Stimulated activated CD8-positive, alpha-beta memory T cell treated with anti-CD3 and anti-CD28 coated beads, Interleukin-2, amount 100 ng/mL, for 48 hours (primary cell): ENCODE measurements at regions not wholly inside any gene's neighbourhood (a gene's known extent, or its start where the extent isn't known, plus 50 kb on each side); places are given as distances from the start of the nearest gene placed in this dataset.

Source experiments
- DNase-seq, 2 donors: peaks; one replicate each; pipeline ENCODE4 v3.0.0-alpha.2; 2020; ENCODE audit warnings: low read depth in 2 of 2

DNA sequence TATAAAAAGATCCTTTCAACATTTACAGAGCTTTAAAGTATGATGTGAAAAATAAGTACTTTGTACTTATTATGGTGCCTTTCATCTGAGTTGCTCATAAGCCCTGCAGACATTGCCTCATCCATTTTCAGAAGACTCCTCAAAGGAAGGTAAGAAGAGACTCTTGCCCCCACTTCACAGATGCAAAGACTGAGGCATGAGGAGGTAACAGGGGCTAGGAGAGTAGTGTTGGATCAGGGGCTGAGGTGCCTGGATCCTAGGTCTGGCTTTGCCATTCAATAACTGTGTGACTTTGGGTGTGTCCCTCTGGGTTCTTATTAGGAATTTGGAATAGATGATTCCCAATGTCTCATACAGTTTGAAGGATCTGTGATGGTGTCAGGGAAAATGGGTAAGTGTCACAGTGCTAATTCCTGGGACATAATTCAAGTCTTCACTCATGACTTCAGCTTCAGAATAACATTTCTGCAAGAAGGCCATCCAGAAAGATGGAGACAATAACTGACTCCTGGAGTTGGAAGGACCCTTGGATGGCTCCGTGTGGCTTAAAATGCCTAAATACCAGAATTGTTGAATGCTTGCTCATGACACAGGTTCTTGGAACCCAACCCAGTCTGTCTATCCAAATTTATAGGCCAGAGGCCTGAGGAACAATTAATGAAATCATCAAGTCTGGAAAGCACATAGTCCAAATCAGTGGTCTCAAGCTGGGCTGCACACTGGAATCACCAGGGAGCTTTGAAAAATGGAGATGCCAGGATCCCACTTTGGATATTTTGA lies 93.1 kb upstream of the RUNX1 start:
- DNase-seq, result no peak

DNA sequence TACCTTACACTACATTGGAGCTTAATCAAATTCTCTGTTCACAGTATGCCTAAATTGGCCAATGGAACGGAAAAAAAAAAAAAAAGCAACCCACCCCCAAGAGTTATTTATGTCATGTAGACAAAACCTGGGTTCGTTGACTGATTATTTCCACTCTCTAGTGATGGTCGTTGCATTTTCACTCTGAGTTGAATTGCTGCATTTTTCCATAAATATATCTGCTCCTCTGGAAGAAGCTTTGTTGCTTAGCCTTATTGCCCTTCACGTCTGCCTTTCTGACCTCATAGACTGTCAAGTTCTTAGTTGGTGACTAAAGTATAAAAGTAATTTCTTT lies 90.2 kb upstream of the RUNX1 start:
- no peak for DNase-seq

DNA sequence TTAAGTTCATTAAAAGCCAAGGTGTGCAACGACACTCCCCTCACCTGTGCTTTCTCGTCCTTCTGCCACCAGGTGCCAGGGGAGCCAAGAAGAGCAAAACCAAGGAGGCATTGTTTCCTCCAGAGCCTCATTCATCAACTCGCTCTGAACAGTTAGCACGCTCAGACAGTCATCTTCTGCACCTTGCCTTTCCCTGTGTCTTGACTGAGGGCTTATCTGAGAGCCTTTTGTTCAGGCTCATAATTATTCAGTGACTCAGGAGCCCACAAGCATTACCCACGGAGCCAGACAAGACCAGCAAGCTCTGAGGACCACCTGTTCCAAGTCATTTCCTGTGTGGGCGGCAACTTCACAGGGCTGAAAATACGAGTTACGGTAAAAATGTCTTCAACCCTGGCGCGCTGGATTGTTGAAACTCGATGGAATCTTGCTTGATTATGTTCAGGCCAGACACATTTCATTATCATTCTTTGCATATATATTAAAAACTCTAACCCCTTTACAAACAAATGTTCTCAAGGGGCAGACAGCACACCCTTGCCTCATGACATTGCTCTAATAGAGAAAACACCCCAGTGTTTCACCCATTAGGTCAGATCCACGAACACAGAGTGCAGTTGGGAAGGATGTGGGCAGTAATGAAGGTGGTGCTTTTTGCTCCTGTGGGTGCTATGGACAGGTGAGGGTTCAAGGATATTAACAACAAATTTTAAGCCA lies 89.7 kb upstream of the RUNX1 start:
- DNase-seq, result peak; percentile 54

DNA sequence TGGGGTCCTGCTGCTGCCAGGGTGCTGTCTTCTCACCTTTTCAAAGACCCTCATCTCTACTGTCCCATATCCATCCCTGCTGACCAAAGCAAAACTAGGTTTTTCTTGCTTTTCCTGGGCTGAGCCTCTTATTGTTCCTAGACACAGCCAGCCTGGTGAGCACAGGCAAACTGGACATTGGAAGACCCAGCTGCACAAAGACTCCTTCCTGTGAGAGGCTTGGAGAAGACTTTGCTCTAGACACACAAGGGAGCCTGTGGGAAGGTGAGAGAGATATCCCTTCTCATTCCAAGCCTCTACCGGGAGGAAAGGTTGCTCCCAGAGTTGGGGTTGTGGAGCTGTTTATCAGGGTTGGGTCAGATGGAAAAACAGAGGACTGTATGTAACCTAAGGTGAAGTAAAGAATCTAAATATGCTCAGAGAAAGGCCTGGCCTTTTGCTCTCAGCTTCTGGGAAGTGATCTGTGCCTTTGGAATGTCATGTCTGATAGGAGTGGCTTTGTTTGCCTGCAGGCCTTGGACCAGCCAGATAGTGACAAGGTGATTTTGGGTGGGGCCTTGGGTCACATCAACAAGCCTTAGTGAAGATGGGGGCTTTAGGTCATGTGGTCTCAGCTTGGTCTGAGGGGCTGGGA lies 87.6 kb upstream of the RUNX1 start:
- no peak for DNase-seq

DNA sequence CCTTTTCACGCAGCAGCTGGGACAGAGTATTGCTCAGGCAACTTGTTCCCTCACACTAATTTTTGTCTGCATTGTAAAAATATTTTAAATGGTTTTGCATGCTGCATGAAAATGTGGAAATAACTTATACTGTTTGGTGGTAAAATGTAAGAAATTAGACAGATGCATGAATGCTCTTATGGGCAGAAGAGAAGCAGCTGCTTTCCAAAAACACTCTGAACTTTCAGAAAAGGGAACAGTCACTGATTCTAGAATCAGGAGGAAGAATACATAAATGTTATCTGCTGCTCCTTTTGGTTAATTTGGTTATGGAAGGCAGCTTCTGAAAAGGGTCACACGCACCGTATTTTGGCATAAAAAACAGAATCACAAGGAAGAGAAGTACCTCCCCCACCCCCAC lies 87.0 kb upstream of the RUNX1 start:
- no peak for DNase-seq

DNA sequence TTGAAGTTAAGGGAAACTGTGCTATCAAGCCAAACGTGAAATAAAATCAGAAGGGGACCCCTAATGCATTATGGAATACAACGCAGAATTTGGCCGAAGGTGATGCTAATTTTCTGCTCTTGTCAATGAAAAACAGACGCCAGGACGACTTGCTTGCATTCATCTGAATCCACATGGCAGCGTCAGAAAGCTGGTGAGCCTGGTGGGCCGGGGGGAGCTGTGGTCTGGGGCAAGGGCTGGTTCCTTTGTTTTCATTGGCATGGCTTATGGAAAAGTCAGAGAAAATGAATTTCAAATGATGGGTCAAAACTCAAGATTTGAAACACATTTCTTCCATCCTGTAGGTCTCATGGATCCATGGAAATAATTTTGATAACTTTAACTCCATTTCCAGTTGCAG lies 86.4 kb upstream of the RUNX1 start:
- DNase-seq, result no peak

DNA sequence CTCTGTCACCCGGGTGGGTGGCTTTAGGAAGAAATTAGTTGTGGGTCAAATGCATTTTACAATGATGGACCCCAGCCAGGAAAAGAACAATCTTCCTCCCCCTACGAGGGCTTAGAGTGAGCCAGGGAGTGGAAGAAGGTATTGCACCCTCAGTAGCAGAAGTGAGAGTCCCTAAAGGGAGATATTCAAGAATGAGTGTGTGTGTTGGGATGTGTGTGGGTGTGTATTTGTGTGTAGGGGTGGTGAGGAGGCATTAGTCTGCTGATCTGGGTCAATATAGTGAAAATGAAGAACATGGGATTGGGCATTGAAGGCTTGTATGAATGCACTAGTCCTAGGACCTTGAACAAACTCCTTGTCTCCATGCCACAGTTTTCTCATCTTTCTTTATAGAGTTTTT lies 85.2 kb upstream of the RUNX1 start:
- no peak for DNase-seq

DNA sequence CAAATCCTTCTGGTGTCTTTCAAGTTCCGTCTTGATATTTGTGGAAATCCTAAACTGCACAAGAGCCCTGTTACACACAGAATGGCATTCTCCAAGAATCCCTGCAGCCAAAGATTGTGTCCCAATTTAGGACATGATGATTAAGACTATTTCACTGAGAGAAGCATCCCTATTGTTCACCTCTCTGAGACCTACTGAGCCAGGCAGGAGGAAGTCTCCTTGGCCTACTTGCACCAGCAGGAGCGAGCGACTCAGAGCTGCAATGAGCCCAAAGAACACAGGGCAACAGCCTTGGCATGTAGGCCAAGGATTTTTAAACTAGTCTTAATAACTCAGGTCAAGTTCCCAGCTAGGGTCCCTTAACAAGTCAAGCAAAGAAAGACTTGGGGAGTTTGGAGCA lies 79.4 kb upstream of the RUNX1 start:
- DNase-seq, result no peak

DNA sequence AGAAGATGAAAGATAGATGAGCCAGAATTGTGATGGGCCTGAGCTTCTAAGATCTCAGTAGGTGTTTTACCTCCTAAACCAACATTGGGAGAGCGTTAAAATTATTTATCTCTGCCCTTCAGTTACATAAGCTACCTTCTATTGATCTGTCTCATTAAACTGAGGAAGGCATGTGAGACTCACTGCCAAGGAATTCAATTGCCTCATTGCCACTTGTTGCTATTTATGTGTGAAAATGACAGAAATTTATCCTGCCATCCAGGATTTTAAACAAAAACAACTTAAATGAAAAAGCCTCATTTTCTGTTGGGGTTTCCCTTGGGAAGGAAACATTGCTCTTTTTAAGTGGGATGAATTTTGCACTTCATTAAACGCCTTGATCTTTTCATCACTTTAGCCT lies 78.7 kb upstream of the RUNX1 start:
- DNase-seq, result no peak

DNA sequence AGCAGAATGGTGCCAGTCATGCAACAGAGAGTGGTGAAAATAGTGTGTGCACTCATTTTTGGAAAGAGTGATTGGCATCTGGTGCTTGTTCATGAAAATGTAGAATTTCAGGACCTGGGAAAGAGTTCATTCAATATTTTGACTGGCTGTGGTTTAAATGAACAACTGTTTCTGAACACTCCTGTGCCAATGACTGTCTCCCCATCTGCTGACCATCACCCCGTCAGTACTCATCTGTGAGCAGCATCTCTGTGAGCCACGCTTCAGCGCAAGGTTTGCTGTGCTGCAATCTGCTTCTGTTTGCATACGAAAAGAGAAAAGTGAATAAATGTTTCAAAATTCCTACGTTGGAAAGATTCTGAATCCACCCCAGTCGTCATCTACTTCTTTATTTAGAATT lies 77.9 kb upstream of the RUNX1 start:
- no peak for DNase-seq

DNA sequence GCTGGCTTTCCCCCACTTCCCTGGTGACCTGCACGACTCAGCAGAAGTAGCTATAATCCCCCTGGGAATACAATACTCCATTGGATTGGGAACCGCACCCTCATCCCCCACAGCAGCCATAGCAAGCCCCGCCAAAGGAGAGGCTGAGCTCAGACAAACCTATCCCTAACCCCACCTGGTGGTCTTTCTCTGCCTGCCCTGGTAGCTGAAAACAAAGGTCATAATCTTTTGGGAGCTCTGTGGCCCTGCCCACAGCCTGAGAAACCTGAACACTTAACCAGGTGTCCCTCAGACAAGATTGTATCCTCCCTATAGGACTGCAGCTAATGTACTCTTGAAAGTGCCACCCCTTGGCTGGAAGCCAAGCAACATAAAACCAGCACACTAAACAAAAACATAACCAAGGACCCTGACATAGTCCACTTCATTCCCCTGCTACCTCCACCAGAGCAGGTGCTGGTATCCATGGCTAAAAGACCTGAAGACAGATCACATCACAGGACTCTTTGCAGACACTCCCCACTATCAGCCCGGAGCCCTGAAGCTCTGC lies 71.6 kb upstream of the RUNX1 start:
- no peak for DNase-seq

DNA sequence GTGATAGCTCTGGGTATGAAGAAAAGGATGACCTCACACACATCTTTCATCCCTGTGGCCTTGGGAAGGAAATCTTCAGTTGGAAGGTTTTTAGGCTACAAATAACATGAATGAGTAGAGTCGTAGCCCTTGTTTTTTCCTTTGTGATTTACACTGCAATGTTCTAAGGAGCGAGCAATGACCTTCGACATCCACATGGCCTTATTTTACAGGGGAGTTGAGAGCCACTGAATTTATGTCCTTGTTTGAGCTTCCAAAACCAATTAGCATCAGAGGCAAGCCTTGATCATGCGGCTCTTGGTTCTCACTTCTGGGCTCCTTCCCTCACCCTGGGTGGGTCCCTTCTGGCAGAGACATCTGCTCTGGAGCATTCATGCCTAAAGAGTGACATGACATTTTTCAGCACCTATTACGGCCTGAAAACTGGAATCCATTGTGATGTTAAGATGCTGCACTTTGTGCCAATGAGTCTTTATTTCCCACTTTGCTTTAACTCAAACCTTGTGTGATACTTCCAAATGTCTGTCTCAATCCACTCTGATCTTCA lies 70.5 kb upstream of the RUNX1 start:
- DNase-seq, result no peak

DNA sequence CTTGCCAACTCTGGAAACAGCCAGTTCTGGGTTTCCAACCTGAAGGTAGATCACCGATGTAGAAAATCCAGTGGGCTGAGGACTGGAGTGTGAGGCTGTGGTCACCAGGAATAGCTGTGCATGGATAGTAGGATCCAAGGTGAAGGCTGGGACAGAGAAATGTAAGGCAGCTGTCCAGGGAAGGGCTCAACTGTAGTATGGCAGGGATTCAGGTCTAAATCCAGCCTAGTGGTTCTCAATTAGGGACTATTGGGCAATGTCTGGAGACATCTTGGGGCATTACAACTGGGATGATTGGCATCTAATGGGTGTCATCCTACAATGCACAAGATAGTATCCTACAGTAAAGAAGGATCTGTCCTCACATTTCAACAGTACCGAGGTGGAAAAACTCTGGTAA lies 67.7 kb upstream of the RUNX1 start:
- DNase-seq, result no peak

DNA sequence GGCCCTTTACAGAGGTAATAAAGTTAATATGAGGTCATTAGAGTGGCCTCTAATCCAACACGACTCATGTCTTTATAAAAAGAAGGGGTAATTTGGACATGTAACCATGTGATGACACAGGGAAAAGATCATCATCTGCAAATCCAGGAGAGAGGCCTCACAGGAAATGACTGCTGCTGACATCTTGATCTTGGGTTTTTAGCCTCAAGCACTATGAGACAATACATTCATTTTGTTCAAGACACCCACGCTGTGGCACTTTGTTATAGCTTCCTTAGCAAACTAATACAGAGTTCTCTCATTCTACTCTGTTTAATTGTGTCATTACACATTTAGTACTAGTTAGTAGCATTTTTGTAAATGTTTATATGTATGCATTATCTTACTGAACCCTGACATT lies 64.0 kb upstream of the RUNX1 start:
- no peak for DNase-seq

DNA sequence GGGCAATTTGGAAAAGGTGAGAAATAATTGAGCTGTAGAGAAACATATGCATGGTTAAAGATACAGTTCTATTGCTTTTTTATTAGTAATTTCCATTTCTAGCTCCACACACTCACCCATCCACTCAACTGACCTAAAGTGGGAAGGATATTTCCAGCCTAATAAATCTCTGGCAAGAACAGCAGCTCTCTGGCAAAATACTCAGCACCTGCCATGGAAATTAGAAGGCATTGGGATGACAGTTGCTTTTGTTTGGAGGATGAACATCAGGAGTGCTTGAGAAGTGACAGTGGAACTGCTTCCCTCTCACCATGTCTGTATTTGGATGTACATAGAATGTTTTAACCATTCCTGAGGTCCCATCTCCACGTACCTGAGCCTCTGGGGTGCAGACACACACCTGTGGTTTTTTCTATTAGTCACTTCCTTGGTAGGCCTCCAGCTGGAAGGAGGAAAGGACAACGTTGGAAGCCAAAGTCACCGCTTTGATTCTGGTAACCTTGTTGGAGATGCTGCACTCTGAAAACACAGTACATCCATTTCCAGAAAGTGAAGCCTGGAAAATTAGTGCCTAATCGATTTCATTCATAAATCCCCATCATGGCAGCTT lies 62.3 kb upstream of the RUNX1 start:
- no peak for DNase-seq

DNA sequence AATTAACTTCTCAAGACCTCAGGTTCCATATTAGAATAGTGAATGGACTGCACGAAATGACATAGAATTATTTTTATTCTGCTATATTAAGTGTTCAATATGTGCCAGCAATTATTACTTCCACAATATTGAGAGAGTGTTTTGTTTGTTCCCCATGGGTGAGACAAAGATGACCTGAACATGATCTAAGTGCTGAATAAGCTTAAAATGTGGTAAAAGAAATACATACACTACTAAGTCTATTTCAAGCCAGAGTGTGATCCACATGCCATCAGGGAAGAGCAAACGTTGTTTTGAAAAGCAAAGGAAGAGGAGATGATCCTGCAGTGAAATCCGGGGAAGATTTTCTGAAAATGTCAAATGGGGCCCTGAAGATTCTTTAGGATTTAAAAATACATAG lies 59.8 kb upstream of the RUNX1 start:
- no peak for DNase-seq

DNA sequence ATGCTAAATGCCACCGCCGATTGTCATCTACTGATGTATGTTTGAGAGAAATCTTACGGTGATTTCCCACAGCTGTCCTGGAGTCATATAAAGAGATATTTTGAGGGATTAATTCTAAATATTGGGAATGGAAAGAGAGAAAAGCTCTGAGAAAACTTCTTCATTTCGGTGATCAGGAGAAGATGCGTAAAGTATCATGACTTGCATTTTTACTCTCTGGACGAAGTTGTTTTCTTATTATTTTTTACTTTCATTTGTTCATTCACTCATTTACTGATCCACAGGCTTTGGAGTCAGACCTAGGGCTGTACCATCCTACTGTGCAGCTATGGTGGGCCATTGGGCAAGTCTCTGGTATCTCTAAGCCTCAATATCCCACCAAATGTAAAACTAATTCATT lies 58.4 kb upstream of the RUNX1 start:
- DNase-seq, result no peak

DNA sequence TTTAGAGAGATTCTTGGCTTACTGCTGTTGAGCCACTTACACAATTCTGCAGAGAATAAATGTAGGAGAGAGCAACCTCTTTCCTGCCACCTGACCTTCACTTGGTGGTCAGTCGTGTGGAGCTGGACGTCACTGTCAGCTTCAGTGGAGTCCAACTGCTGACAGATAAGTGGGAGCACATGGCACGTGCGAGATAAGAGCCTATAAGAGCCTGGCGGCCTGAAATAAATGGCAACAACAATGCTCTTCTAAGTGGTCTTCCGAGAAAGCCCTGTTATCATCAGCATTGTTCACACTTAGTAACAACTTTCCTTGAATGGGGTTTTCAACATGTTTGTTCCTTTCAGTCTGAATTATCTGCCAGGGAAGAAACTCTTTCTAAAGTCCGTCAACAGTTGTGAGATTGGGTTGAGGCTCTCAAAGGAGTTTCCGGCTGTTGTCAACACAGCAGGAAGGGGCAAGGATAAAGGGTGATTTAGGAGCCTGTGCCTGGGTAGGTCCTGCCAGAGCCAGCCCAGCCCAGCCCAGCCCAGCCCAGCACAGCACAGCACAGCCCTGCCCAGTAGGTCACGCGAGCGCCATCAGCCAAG lies 57.2 kb upstream of the RUNX1 start:
- no peak for DNase-seq

DNA sequence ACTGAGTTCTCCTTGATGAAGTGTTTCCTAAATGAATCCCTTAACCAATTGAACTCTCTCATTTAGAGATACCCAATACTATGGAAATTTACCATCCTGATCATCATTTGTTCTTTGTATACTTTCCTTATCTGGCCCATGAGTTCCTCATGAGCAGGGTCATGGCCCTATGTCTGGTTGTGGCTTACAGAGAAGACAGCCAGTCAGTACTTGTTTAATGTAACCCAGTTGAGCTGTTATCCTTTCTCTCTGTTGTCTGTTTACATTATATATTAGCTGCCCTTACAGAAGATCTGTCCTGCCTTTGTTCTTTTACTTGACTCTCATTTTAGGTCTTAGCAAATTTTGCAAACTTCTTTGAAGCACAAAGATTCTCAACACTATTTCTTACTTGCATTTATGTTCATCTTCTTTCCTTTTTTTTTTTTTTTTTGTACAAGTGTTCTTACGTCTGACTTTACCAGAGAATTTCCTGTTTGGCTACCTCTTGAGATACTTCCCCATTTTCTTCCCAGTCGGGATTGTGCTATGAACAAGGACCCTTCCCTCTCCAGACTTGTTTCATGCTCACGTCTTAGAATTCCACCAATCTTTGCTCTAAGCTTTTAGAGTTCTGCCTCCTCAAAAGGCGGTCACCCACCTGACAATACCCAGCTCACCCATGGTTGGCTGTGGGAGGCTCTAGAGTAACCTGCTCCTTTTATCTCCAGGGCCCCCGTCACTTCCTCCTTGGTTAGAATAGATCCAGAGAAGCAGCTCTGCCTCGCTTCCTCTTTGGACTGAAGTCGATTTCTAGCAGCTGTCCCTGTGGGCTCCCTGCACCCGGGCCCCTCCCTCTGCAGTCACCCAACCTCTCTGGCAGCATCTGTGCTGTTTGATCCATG lies 53.6 kb upstream of the RUNX1 start:
- DNase-seq, result no peak

DNA sequence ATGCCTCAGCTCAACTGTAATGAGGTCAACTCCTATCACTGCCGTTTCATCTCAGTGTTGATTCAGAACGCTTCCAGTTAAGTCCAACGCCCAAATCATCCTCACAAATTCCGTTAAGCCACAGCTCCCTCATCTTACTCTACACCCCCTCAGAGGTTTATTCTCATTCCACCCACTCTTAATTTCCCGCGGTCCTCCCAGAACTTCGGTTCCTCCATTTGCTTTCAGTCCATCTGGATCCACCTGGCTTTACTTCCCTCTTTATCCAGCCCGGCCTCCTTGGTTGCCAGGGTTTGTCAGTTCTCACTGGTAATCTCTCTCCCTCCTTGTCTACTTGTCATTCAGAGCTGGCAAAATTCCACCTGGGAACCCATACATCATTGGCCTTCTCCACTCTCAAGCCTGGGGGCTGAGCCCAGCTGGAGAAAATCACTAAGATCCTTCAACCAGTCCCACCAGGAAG lies 51.3 kb upstream of the RUNX1 start:
- no peak for DNase-seq

DNA sequence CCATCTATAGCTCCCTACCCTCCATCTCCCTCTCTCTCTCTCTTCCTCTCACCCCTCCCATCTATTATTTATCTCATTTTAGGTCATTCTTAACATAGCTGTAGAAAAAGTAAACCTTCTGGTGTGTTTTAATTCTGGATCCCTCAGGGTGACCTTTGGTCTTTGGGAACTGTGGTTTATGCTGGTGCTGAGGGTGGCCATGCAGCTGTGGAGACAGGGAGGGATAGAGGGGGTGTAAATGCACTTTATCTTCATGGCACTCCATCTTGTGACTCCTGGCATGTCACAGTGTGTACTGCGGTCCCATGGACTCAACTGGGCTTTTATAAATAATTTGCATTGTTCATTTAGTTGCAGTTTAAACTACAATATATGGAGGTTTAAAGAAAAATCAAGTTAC lies 50.2 kb upstream of the RUNX1 start:
- no peak for DNase-seq
